HG03196 (cell line): ENCODE measurements at regions not wholly inside any gene's neighbourhood (a gene's known extent, or its start where the extent isn't known, plus 50 kb on each side); places are given as distances from the start of the nearest gene placed in this dataset.

ENCODE experiments used
- ATAC-seq: cut with Tn5 transposase; IDR thresholded peaks from one replicate; pipeline ENCODE4 v1.9.1; 2021; ENCODE audit not compliant: unreplicated experiment

GRCh38 chr3:107904536-107905066 lies 186.2 kb downstream of the CD47 start:
- no peak for ATAC-seq

GRCh38 chr3:107899990-107900651 lies 190.7 kb downstream of the CD47 start:
- no peak for ATAC-seq

- ATAC-seq: no peak
Measured at GRCh38 chr3:107897471-107898061, 193.3 kb downstream of the CD47 start.

- ATAC-seq: no peak
Measured at GRCh38 chr3:107894998-107895397, 195.8 kb downstream of the CD47 start.

GRCh38 chr3:107892955-107893624 lies 197.7 kb downstream of the CD47 start:
- ATAC-seq: no peak

- no peak for ATAC-seq
Measured at GRCh38 chr3:107884719-107885460, 205.9 kb downstream of the CD47 start.

GRCh38 chr3:107884028-107884427 lies 206.8 kb downstream of the CD47 start:
- ATAC-seq: no peak

- no peak for ATAC-seq
Measured at GRCh38 chr3:107882881-107883280, 207.9 kb downstream of the CD47 start.

- no peak for ATAC-seq
Measured at GRCh38 chr3:107882261-107882660, 208.6 kb downstream of the CD47 start.

GRCh38 chr3:107881509-107881908 lies 209.3 kb downstream of the CD47 start:
- ATAC-seq: no peak

GRCh38 chr3:107880702-107881101 lies 210.1 kb downstream of the CD47 start:
- no peak for ATAC-seq

GRCh38 chr3:107877936-107878335 lies 212.9 kb downstream of the CD47 start:
- no peak for ATAC-seq

GRCh38 chr3:107870943-107871638 lies 219.7 kb downstream of the CD47 start:
- ATAC-seq: no peak

GRCh38 chr3:107870096-107870495 lies 220.7 kb downstream of the CD47 start:
- no peak for ATAC-seq

GRCh38 chr3:107868449-107868848 lies 222.4 kb downstream of the CD47 start:
- no peak for ATAC-seq

- peak; percentile 79 for ATAC-seq
Measured at GRCh38 chr3:107861904-107862303, 228.9 kb downstream of the CD47 start.

GRCh38 chr3:107861422-107861821 lies 229.4 kb downstream of the CD47 start:
- ATAC-seq: no peak
